Liver (tissue), 8 donors: ENCODE measurements at regions not wholly inside any gene's neighbourhood (a gene's known extent, or its start where the extent isn't known, plus 50 kb on each side); places are given as distances from the start of the nearest gene placed in this dataset.

Source experiments
- DNase-seq: peaks from one replicate; pipeline ENCODE4 v3.0.0-alpha.2; 2017; ENCODE audit warnings: low spot score
- H3K27ac ChIP-seq, 2 donors: one replicate each; pipeline ENCODE4 v1.7.0; 2013; ENCODE audit warnings: inconsistent platforms in 2 of 2, low read length in 2 of 2, control low read depth in 1 of 2, low read depth in 1 of 2, mild to moderate bottlenecking in 1 of 2
- H3K27me3 ChIP-seq, 4 donors: one replicate each; pipeline versions ENCODE4 v1.6.1 to v1.7.0; 2013; ENCODE audit warnings: low read length in 3 of 4, inconsistent platforms in 1 of 4, mild to moderate bottlenecking in 1 of 4, moderate library complexity in 1 of 4; ENCODE audit not compliant: control insufficient read depth in 4 of 4, insufficient read depth in 4 of 4
- H3K36me3 ChIP-seq, 4 donors: one replicate each; pipeline versions ENCODE4 v1.6.1 to v1.7.0; 2013; ENCODE audit warnings: low read length in 3 of 4, mild to moderate bottlenecking in 3 of 4, low read depth in 1 of 4, moderate library complexity in 1 of 4; ENCODE audit not compliant: control insufficient read depth in 4 of 4, insufficient read depth in 3 of 4
- H3K4me1 ChIP-seq, 4 donors: one replicate each; pipeline versions ENCODE4 v1.6.1 to v1.7.0; 2013; ENCODE audit warnings: low read length in 3 of 4, mild to moderate bottlenecking in 3 of 4, moderate library complexity in 1 of 4; ENCODE audit not compliant: control insufficient read depth in 4 of 4, insufficient read depth in 4 of 4
- H3K4me3 ChIP-seq, 3 donors: one replicate each; pipeline versions ENCODE4 v1.6.1 to v1.7.0; 2013; ENCODE audit warnings: low read length in 3 of 3, control low read depth in 1 of 3, low read depth in 1 of 3, mild to moderate bottlenecking in 1 of 3
- H3K9ac ChIP-seq, 2 donors: one replicate each; pipeline ENCODE4 v1.7.0; 2013; ENCODE audit warnings: low read length in 2 of 2, mild to moderate bottlenecking in 2 of 2, moderate library complexity in 2 of 2, control low read depth in 1 of 2, low read depth in 1 of 2
- H3K9me3 ChIP-seq, 4 donors: one replicate each; pipeline versions ENCODE4 v1.6.1 to v1.7.0; 2013; ENCODE audit warnings: low read length in 3 of 4; ENCODE audit not compliant: control insufficient read depth in 4 of 4
- EGR1 ChIP-seq, 2 donors: IDR thresholded peaks; 2 replicates each; pipeline ENCODE4 v1.6.1; 2016 to 2018; ENCODE audit warnings: antibody characterized with exemption in 2 of 2, low read depth in 2 of 2
- FOXA1 ChIP-seq: IDR thresholded peaks from 2 replicates; pipeline ENCODE4 v1.6.1; 2016; ENCODE audit warnings: antibody characterized with exemption
- FOXA2 ChIP-seq: IDR thresholded peaks from 2 replicates; pipeline ENCODE4 v1.6.1; 2016; ENCODE audit warnings: antibody characterized with exemption
- GABPA ChIP-seq, 2 donors: IDR thresholded peaks in 1 of 2; conservative IDR thresholded peaks in 1 of 2; 2 replicates each; pipeline ENCODE4 v1.6.1; 2016; ENCODE audit warnings: antibody characterized with exemption in 2 of 2, mild to moderate bottlenecking in 1 of 2, moderate library complexity in 1 of 2
- JUND ChIP-seq, 2 donors: IDR thresholded peaks; 2 replicates each; pipeline ENCODE4 v1.6.1; 2016; ENCODE audit warnings: antibody characterized with exemption in 2 of 2
- MAX ChIP-seq: IDR thresholded peaks from 2 replicates; pipeline ENCODE4 v1.6.1; 2016; ENCODE audit warnings: antibody characterized with exemption
- RAD21 ChIP-seq, 2 donors: IDR thresholded peaks; 2 replicates each; pipeline ENCODE4 v1.6.1; 2016; ENCODE audit warnings: antibody characterized with exemption in 2 of 2, mild to moderate bottlenecking in 2 of 2
- RXRA ChIP-seq, 2 donors: IDR thresholded peaks; 2 replicates each; pipeline ENCODE4 v1.6.1; 2017 to 2018; ENCODE audit warnings: antibody characterized with exemption in 2 of 2, mild to moderate bottlenecking in 1 of 2
- SP1 ChIP-seq: IDR thresholded peaks from 2 replicates; pipeline ENCODE4 v1.6.1; 2018; ENCODE audit warnings: antibody characterized with exemption, mild to moderate bottlenecking
- TAF1 ChIP-seq: conservative IDR thresholded peaks from 2 replicates; pipeline ENCODE4 v1.6.1; 2016; ENCODE audit warnings: antibody characterized with exemption, mild to moderate bottlenecking
- YY1 ChIP-seq: IDR thresholded peaks from 2 replicates; pipeline ENCODE4 v1.6.1; 2016; ENCODE audit warnings: antibody characterized with exemption, mild to moderate bottlenecking
- ZBTB33 ChIP-seq: IDR thresholded peaks from 2 replicates; pipeline ENCODE4 v1.6.1; 2016; ENCODE audit warnings: antibody characterized with exemption
- WGBS: extraction: QIAGEN DNeasy Blood & Tissue Kit; methylation state at CpG from one replicate; pipeline ENCODE4 v1.1.7; 2013; 5-methylcytosine and 5-hydroxymethylcytosine counted together
- TF ChIP-seq, protein P1 (sequence below): fragments of 150-350 bp; IDR thresholded peaks from 2 replicates; pipeline ENCODE4 v1.5.1; 2017; ENCODE audit warnings: improper control_type of control experiment, low read depth, low read length; ENCODE audit not compliant: missing input control
- TF ChIP-seq, protein P2 (sequence below): IDR thresholded peaks from 2 replicates; pipeline ENCODE4 v1.6.1; 2016; ENCODE audit warnings: antibody characterized with exemption
- donor health status: healthy.
- donor health status: healthy.
- donor health status: healthy.
- donor health status: healthy.
- donor health status: healthy.

DNA sequence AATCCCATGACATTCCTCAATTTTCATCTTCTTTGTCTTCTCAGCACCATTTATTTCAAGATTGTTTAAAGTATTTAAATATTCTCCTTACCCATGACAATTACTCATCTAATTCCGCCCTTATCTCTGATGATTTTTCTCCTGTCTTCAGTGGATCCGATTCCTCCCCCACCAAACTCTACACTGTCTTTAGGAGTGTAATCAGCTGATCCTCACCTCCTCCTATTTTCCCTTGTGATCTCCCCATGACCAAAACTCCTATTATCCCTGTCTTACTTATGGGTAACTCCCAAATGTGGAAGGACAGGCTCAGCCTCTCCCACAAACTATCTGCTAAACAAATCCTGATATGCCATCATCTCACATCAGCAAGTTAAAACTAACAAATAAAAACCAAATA lies 335.3 kb upstream of the RUNX1 start:
- Histone ChIP-seq H3K36me3 (no peaks in the 10 kb centered on the region), H3K27me3 (peaks cover 0 to 2% (median 0%) of the 10 kb centered on the region in 4 donors), H3K27ac (no peak overlapping the region), H3K9me3 (no peaks in the 10 kb centered on the region), H3K4me1 (no peaks in the 10 kb centered on the region), H3K9ac (no peak overlapping the region), H3K4me3 (no peak overlapping the region)
- WGBS, result 82% methylated on average over 2 of the region's 2 CpGs
- TF ChIP-seq, protein P1, sequence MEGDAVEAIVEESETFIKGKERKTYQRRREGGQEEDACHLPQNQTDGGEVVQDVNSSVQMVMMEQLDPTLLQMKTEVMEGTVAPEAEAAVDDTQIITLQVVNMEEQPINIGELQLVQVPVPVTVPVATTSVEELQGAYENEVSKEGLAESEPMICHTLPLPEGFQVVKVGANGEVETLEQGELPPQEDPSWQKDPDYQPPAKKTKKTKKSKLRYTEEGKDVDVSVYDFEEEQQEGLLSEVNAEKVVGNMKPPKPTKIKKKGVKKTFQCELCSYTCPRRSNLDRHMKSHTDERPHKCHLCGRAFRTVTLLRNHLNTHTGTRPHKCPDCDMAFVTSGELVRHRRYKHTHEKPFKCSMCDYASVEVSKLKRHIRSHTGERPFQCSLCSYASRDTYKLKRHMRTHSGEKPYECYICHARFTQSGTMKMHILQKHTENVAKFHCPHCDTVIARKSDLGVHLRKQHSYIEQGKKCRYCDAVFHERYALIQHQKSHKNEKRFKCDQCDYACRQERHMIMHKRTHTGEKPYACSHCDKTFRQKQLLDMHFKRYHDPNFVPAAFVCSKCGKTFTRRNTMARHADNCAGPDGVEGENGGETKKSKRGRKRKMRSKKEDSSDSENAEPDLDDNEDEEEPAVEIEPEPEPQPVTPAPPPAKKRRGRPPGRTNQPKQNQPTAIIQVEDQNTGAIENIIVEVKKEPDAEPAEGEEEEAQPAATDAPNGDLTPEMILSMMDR, result no peak
- no peak for TF ChIP-seq MAX
- DNase-seq, result no peak

- H3K27me3 ChIP-seq, result peaks cover 0 to 4% (median 0%) of the 10 kb centered on the region in 4 donors
- H3K9me3 ChIP-seq, result no peaks in the 10 kb centered on the region
- no peak for DNase-seq
- TF ChIP-seq YY1 (no peak), TAF1 (no peak), JUND (IDR thresholded peaks at IDR 0.05) (no peak), FOXA1 (no peak), ZBTB33 (no peak), RXRA (IDR thresholded peaks at IDR 0.05) (no peak), SP1 (no peak), MAX (no peak), EGR1 (IDR thresholded peaks at IDR 0.05; ENCODE audit: low read depth in 2 of 2) (no peak), RAD21 (IDR thresholded peaks at IDR 0.05) (no peak)
- TF ChIP-seq, protein P1, result no peak
- H3K4me1 ChIP-seq, result no peaks in the 10 kb centered on the region
- no peak overlapping the region for H3K27ac ChIP-seq
- no peak overlapping the region for H3K9ac ChIP-seq
- WGBS, result 87% methylated on average over 6 of the region's 6 CpGs
- H3K36me3 ChIP-seq, result no peaks in the 10 kb centered on the region
- H3K4me3 ChIP-seq, result no peak overlapping the region
Measured at GRCh38 chr21:35382696-35383095, 333.6 kb upstream of the RUNX1 start.

DNA sequence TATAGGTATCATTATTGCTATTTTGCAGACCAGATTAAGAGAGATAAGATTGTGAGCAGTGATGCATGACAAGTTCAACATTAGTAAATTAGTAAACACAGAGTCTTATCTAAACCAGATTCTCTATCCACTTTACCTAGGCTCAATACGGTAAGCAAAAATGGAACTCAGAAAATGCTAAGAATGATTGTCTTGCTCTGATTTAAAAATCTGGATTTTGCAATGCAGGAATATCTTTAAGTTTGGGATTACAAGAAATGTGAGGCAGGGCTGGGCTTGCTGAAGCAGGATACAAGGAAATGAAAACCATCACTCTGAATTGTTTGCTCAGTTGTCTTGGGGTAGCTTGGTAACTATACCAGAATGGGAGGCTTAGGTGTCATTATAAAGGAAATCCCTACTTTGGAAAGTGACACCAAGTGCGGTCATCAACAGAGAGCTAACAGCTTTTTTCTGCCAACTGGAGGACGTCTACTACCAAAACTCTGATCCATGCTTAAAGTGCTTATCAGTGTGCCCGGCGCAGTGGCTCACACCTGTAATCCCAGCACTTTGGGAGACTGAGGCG lies 332.7 kb upstream of the RUNX1 start:
- H3K27me3 ChIP-seq, result peaks cover 0 to 4% (median 0%) of the 10 kb centered on the region in 4 donors
- H3K4me1 ChIP-seq, result no peaks in the 10 kb centered on the region
- H3K27ac ChIP-seq, result no peak overlapping the region
- no peak overlapping the region for H3K4me3 ChIP-seq
- 82% methylated on average over 6 of the region's 6 CpGs for WGBS
- no peak overlapping the region for H3K9ac ChIP-seq
- H3K36me3 ChIP-seq, result no peaks in the 10 kb centered on the region
- H3K9me3 ChIP-seq, result no peaks in the 10 kb centered on the region
- DNase-seq, result no peak
- no peak for TF ChIP-seq ZBTB33
- TF ChIP-seq MAX, result no peak
- TF ChIP-seq JUND (IDR thresholded peaks at IDR 0.05), result no peak
- TF ChIP-seq TAF1, result no peak
- TF ChIP-seq EGR1 (IDR thresholded peaks at IDR 0.05; ENCODE audit: low read depth in 2 of 2), result no peak
- TF ChIP-seq GABPA (IDR thresholded peaks at IDR 0.05 in 1 of 2, conservative IDR thresholded peaks at IDR 0.05 in 1 of 2), result no peak
- no peak for TF ChIP-seq RAD21 (IDR thresholded peaks at IDR 0.05)
- TF ChIP-seq, protein P1, result no peak
- TF ChIP-seq YY1, result no peak
- TF ChIP-seq, protein P2, sequence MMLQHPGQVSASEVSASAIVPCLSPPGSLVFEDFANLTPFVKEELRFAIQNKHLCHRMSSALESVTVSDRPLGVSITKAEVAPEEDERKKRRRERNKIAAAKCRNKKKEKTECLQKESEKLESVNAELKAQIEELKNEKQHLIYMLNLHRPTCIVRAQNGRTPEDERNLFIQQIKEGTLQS, result no peak
- no peak for TF ChIP-seq FOXA2
